Uterus (tissue), 3 donors: ENCODE measurements at regions not wholly inside any gene's neighbourhood (a gene's known extent, or its start where the extent isn't known, plus 50 kb on each side); places are given as distances from the start of the nearest gene placed in this dataset.

Experiments
- DNase-seq, 2 donors: peaks; one replicate each; pipeline ENCODE4 v3.0.0-alpha.2; 2019 to 2020
- H3K27ac ChIP-seq, 2 donors: fragments of 200-600 bp; sonication (generic); 1 replicate in 1 of 2; 2 replicates in 1 of 2; pipeline ENCODE4 v1.5.1; 2016 to 2018
- H3K27me3 ChIP-seq, 2 donors: fragments of 200-600 bp; sonication (generic); one replicate each; pipeline ENCODE4 v1.5.1; 2018 to 2019; ENCODE audit warnings: control low read depth in 1 of 2
- H3K36me3 ChIP-seq, 2 donors: fragments of 200-600 bp; sonication (generic); one replicate each; pipeline ENCODE4 v1.5.1; 2019; ENCODE audit warnings: control low read depth in 1 of 2
- H3K4me1 ChIP-seq, 2 donors: fragments of 200-600 bp; sonication (generic); one replicate each; pipeline ENCODE4 v1.5.1; 2018 to 2019; ENCODE audit warnings: control low read depth in 1 of 2
- H3K4me3 ChIP-seq, 2 donors: fragments of 200-600 bp; sonication (generic); 1 replicate in 1 of 2; 2 replicates in 1 of 2; pipeline ENCODE4 v1.5.1; 2018 to 2019; ENCODE audit warnings: mild to moderate bottlenecking in 1 of 2
- H3K9me3 ChIP-seq, 2 donors: fragments of 200-600 bp; sonication (generic); one replicate each; pipeline ENCODE4 v1.5.1; 2019; ENCODE audit warnings: control low read depth in 1 of 2
- CTCF ChIP-seq, 4 experiments: fragments of 200-600 bp in 2 of 4; fragments of 450-650 bp in 2 of 4; sonication (generic) in 2 of 4; IDR thresholded peaks; one replicate each; pipeline ENCODE4 v1.5.1; 2016 to 2019; ENCODE audit warnings: antibody characterized with exemption in 4 of 4, mild to moderate bottlenecking in 2 of 4, moderate library complexity in 1 of 4
- POLR2A ChIP-seq, 2 donors: fragments of 450-650 bp; IDR thresholded peaks; one replicate each; pipeline ENCODE4 v1.6.1; 2016; ENCODE audit warnings: antibody characterized with exemption in 2 of 2, mild to moderate bottlenecking in 1 of 2, moderate library complexity in 1 of 2
- intact Hi-C: fragments of 100-400 bp; cut with DNase I; formaldehyde crosslinking; loops from one replicate; pipeline ENCODE4 v1.15.1; 2023; ENCODE audit warnings: low total_unique reads
- donor health status: DM: yes; HTN: yes; CAD: no.

- Histone ChIP-seq H3K27me3 (no peaks in the 10 kb centered on the region), H3K27ac (peak overlapping the region in 1 of 2 donors; percentile 2), H3K4me3 (no peak overlapping the region), H3K4me1 (peaks cover 0 to 5% of the 10 kb centered on the region in 2 donors), H3K36me3 (no peaks in the 10 kb centered on the region), H3K9me3 (no peaks in the 10 kb centered on the region)
- intact Hi-C loops, result no loop called here
- TF ChIP-seq POLR2A (IDR thresholded peaks at IDR 0.05), result no peak
- TF ChIP-seq CTCF (IDR thresholded peaks at IDR 0.05), result no peak
- no peak for DNase-seq
Observed at GRCh38 chr3:43214616-43215015, 71.7 kb upstream of the SNRK start.

DNA sequence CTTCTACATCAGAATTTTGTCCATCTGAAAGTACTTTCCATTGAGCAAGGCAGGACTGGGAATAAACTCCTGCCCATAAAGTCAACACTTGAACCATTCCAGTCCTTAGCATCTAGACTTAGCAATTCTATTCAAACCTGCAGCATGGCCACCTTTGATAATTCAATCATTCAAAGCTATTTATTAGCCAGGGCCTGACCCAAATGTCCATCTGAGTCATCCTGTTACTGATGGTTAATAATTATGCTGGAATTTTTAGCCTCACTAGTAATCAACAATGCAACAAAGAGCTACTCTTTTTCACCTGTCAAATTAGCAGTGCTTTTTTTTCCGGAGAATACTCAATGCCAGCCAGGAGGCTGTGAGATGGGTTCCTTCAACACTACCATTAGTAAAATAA lies 72.7 kb upstream of the SNRK start:
- no peaks in the 10 kb centered on the region for H3K9me3 ChIP-seq

GRCh38 chr3:43212914-43213611 lies 73.3 kb upstream of the SNRK start:
- peaks cover 0 to 5% of the 10 kb centered on the region in 2 donors for H3K4me1 ChIP-seq
- DNase-seq, result no peak
- H3K27ac ChIP-seq, result no peak overlapping the region
- H3K36me3 ChIP-seq, result no peaks in the 10 kb centered on the region
- TF ChIP-seq POLR2A (IDR thresholded peaks at IDR 0.05), result no peak
- no peaks in the 10 kb centered on the region for H3K27me3 ChIP-seq
- intact Hi-C loops, result no loop called here
- H3K4me3 ChIP-seq, result no peak overlapping the region
- no peaks in the 10 kb centered on the region for H3K9me3 ChIP-seq

More for the DNA sequence above, 72.7 kb upstream of the SNRK start:
- TF ChIP-seq CTCF (IDR thresholded peaks at IDR 0.05) (no peak), POLR2A (IDR thresholded peaks at IDR 0.05) (no peak)
- no peaks in the 10 kb centered on the region for H3K27me3 ChIP-seq
- H3K4me1 ChIP-seq, result peaks cover 0 to 5% of the 10 kb centered on the region in 2 donors
- intact Hi-C loops, result no loop called here
- no peak overlapping the region for H3K27ac ChIP-seq
- no peaks in the 10 kb centered on the region for H3K36me3 ChIP-seq
- H3K4me3 ChIP-seq, result no peak overlapping the region
- DNase-seq, result no peak

GRCh38 chr3:43211681-43212080 lies 74.7 kb upstream of the SNRK start:
- intact Hi-C loops, result no loop called here
- peaks cover 0 to 5% of the 10 kb centered on the region in 2 donors for H3K4me1 ChIP-seq
- no peak for TF ChIP-seq CTCF (IDR thresholded peaks at IDR 0.05)
- no peak for TF ChIP-seq POLR2A (IDR thresholded peaks at IDR 0.05)

DNA sequence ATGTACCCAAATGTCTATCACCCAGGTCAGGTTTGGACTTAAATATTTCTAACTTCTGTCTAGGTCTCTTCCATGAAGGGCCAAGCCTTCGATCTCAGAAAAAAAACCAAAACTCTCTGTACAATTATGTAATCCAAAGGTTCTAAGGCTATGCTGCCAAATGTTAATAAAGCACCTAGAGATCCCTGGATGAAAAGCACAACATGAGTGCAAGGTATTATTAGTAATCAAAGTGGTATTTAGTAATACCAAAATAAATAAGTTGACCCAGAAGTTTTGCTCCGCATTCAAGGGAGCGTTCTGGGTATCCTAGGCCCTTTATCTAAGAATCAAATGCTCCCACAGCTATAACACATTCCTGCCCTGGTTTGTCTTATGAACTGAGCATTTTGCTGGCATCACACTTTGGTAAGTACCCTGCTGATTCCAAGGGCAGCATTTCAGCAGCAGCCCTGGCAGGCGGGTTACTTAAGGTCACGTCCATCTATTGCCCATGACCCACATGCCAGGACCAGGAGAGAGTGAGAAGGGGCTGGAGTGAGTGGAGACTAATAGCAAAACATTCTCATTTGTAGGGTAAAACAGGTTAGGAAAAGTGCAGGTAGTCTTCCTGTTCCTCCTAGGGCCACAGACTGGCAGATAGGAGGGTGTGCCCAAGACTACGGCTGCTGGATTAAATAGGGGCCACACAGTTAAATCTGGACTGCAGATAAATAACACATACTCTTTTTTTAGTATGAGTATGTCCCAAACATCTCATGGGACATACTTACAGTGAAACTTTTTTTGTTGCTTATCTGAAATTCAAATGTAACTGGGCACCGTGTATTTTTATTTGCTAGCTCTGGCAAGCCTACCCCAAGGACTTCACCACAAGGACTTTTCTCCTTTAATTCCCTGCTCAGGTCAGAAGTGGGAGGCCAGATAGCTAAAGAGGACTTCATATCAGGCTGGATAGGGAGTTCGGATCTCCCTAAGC lies 76.0 kb upstream of the SNRK start:
- no peaks in the 10 kb centered on the region for H3K27me3 ChIP-seq
- H3K27ac ChIP-seq, result no peak overlapping the region
- TF ChIP-seq POLR2A (IDR thresholded peaks at IDR 0.05) (no peak), CTCF (IDR thresholded peaks at IDR 0.05) (no peak)
- H3K9me3 ChIP-seq, result no peaks in the 10 kb centered on the region
- intact Hi-C loops, result no loop called here
- peaks cover 0 to 5% of the 10 kb centered on the region in 2 donors for H3K4me1 ChIP-seq
- no peak for DNase-seq
- no peak overlapping the region for H3K4me3 ChIP-seq
- H3K36me3 ChIP-seq, result no peaks in the 10 kb centered on the region

More at GRCh38 chr3:43211681-43212080, 74.7 kb upstream of the SNRK start:
- H3K4me3 ChIP-seq, result no peak overlapping the region
- no peak overlapping the region for H3K27ac ChIP-seq
- no peaks in the 10 kb centered on the region for H3K27me3 ChIP-seq
- no peaks in the 10 kb centered on the region for H3K36me3 ChIP-seq
- H3K9me3 ChIP-seq, result no peaks in the 10 kb centered on the region
- no peak for DNase-seq
